Astrocyte of the hippocampus (primary cell): ENCODE measurements at regions not wholly inside any gene's neighbourhood (a gene's known extent, or its start where the extent isn't known, plus 50 kb on each side); places are given as distances from the start of the nearest gene placed in this dataset.
A peak's percentile ranks its signal among the peaks of the same experiment; 100 is the strongest.

ENCODE experiments used
- DNase-seq: peaks from one replicate; pipeline ENCODE4 v3.0.0; 2011; ENCODE audit warnings: low read depth, low spot score

DNA sequence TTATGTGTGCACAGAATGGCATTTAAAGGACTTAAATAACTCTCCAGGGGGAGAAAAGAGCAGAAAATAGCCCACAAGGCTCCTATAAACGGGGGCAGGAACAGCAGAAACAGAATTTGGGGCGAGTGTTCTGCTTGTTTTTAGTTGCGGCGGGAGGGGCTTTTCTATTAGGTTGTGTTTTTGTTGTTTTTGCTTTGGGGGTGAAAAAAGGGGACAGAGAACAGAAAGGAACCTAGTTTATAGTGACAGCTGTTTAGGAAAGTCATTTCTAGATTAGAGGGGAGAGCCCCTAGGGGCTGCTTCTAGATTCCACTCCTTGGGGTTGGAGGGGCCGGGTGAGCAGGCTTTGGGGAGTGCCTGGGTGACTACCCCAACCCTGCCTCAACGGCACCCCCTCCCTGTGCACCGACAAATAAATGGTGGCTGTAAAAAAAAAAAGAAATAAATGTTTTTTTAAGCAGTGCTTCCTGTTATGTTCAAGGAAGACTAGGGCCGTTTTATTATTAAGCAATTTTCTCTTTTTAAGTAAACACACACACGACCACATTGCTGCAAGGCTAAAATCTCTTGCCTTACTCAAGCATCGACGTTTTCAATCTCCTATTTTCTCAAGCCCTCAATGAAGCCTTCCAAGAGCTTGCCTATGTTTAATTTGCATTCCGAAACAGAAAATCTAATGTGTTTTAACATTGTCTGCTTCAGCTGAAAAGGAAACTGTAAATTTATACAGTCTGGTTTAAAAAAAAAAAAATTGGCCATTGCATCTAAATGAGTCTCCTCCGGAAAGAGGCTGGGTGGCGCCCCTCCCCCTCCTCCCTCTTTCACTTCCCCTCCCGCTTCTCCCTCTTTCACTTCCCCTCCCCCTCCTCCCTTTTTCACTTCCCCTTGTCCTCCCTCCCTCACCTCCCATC is 123.3 kb upstream of the TBL1X start:
- peak; percentile 40 for DNase-seq

DNA sequence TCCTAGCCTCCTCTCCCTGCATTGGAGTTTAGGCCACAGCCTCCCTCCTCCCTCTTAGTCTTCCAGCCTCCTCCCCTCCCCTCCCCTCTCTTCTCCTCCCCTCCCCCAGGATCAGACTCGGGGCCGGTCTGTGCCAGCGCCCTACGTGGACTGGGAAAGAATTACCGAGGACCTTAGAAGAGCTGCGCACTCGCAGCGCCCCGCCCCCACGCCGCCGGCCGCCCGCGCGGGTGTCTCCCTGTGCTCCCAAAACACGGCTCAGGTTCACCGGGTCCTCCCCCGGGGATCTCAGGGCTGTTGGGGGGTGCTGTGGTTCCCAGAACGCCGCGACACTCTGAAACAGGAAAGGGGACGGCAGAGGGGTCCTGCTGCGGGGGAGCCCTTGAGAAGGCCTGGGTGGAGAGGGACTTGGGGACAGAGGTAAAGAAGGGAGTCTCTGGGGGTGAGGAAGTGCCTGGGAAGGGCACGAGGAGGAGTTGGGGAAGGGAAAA is 122.3 kb upstream of the TBL1X start:
- DNase-seq = peak; percentile 81

DNA sequence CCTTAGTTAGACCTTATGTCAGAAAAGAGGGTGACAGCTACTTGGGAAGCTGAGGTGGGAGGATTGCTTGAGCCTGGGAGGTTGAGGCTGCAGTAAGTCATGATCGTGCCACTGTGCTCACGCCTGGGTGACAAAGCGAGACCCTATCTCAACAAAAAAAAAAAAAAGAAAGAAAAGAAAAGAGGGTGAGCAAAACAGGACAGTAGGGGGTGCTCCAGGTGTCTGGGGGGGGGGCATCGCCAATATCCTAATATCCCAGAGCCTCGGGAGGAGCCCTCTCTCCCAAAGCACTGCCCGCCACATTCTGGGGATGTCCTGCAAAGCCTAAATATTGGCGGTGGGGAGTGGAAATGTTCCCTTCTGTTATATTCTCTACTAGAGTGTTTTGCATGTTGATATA is 120.9 kb upstream of the TBL1X start:
- DNase-seq = no peak

DNA sequence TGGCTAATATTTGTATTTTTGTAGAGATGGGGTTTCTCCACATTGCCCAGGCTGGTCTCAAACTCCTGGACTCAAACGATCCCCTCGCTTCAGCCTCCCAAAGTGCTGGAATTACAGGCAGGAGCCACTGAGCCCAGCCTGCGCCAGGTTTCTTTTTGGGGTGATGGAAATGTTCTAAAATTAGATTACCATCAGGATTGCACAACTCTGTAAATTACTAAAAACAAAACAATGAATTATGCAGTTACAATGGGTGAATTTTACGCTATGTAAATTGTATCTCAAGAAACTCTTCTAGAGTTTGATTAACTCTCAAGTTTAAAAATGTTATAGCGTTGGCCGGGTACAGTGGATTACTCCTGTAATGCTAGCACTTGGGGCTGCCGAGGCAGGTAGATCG is 118.9 kb upstream of the TBL1X start:
- DNase-seq = no peak

DNA sequence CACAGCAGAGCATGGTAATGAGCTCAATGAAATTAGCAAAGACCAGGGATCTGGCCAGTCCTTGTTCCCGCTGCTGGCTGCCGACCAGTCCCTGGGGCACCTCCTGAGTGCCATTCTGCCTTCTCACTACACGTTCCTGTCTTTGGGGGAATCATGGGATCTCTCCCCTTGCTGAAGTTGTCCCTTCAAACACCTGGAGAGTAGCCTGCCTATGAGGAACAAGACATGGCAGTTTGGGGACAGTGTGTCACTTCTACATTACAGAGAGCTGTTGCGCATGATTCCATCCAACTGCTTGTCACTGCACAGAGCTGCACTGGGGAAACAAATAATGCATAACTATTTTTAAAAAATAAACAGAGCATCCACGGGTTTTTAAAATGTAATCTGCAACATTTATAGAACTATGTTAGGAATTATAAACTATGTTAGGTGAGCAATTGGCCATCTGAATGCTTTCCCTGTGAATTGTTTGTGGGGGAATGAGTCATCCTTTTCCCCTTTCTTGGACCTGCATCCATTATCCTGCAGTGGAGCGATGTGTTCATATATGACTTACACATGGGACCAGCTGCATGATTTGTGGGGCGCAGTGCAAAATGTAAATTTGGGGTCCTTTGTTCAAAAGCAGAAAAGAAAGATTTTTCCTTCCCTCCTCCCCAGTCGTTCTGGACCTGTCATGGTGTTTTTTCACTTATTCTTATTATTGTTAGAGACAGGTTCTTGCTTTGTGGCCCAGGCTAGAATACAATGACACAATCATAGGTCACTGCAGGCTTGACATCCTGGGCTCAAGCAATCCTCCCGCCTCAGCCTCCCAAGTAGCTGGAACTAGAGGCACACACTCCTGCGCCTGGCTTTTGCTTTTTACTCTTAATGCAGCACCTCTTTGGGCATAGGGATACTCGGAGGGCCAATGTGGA is 115.0 kb upstream of the TBL1X start:
- DNase-seq = peak; percentile 53

DNA sequence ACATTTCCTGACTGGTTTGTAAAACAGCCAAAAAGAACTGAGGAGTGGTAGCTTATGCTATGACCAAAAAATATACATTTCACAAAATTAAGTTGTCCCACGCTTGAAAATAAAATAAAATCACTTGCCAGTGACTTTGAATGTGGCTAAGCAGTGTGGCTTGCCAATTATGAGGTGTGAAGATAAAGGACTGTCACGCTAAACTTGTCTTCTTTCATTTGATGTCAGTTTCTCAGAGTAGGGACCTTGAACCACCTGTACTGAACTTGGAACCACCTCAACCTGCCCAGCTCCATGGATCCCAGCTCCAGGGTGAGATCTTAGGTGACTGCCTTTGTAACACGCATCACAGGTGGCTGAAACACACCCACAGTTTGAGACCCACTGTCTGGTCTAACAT is 113.7 kb upstream of the TBL1X start:
- no peak for DNase-seq

DNA sequence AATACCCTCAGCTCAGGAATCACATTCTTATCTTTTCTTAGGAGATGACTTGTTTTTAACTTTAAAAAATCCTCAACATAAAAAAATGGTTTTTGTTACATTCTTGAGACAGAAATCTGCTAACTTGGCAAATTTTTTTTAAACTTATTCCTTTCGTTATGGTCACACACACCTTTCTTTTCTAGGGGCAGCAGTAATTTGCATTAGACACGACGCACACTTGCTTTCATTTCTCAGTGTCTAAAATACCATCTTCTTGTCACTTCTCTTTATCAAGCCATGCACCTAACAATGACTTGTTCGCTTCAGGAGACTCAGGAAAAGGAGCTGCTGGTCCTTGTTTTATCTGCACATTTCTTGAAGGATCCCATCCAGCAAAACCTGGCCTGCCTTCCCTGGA is 112.6 kb upstream of the TBL1X start:
- no peak for DNase-seq

DNA sequence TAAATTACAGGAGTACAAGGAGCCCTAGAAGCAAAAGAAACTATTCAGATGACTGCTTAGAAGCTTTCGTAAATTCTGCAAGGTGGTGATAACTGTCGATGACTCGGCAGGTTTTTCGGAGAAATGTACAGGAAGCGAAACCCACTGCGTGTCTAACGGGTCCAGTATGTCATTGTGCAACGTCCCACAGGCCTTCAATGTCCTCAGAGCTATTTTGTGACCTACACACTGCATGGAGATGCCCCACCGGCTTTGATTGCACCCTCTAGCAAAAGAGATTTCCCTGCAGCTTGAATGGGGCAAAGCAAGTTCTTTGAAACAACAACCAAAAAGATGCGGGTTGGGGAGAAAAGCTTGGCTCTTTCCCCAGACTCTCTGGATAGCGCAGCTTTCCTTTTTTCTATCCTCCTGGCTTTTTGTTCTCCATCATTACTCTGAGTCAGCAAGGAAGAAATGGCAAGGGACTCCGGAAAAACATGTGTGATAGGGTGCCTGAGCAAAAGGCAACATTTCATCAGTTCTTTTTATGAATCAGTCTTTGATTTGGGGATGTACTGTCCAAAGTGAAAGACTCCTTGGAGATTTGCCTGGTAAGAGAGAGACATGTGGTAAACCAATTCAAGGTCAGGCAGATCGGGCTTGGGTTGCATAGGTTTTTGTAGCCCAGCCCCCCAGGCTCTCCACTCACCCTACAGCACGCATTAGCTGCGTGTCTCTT is 112.0 kb upstream of the TBL1X start:
- peak; percentile 49 for DNase-seq

DNA sequence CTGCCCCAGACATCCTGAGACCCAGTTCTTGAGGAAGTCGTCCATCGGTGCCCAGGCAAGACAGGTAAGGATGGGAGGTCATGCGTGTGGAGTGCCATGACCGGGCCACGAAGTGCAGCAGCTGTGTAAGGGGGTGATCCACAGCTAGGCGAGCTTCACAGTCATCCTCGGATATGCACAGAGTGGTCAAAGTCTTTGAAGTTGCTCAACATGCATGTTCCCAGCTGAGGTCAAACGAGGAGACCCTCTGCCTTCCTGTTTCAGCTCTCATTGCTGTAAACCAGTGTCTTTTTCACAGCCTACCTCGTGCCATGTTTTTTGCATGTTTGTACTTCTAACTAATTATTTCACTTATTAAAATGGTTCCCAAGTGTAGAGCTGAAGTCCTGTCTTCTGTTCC is 109.9 kb upstream of the TBL1X start:
- no peak for DNase-seq

DNA sequence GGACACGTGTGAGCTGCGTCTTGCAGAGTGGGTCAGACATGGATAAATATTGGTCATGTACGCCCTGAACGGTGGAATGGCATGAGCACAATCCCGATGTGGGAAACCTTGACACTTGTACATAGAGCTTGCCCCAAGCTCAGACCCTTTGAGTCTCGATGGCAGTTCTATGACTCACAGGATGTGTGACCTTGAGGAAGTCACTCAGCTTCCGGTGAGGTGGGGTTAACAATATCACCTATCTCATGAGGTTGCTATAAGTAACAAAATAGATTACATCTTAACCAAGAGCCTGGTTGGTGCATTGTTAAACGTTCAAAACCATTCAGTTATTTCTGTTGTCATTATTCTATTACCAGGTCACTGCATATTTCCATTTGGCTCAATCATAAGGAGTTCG is 109.1 kb upstream of the TBL1X start:
- no peak for DNase-seq

DNA sequence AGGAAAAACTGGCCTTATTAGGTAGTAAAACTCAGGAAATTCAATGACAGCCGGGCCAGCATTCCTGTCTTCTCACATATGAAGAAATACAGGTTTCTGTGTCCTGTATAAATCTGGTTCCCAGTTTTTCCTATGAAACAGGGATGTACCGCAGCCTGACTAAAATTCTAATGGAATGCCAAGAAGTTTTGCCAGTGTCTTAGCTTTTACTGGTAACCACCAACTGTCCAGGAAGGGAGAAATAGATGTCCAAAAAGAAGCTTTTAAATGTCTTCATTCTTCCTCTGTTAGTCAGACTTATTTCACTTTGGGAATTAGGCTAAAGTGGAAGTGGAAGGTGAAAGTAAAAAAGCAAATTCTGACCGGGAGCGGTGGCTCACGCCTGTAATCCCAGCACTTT is 108.0 kb upstream of the TBL1X start:
- DNase-seq = no peak

DNA sequence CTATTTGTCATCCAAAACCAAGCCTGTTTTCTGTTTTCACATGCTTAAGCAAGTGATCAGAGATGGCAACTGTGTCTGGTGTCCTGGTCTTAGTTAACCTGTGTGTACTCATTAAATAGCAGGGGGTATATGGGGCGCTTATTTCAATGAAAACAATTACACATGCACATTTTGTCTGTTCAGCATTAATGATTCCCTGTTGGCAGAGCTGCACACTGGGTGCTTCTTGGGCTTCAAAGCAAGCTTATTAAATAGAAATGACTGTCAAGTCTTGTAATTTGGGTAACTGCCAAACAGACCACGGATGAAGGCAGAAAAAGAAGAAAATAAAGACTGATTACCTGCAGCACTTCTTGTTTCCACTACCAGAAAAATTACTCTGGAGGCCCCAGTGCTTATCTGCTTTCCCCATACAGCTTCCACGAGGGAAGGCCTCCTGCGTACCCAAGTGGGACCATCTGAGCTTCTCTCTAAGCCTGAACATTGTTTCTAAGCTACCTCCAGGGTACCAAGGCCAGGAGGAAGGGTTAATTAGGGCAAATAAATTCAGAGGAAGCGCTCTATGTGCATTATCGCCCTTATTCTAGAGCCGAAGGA is 107.2 kb upstream of the TBL1X start:
- no peak for DNase-seq

DNA sequence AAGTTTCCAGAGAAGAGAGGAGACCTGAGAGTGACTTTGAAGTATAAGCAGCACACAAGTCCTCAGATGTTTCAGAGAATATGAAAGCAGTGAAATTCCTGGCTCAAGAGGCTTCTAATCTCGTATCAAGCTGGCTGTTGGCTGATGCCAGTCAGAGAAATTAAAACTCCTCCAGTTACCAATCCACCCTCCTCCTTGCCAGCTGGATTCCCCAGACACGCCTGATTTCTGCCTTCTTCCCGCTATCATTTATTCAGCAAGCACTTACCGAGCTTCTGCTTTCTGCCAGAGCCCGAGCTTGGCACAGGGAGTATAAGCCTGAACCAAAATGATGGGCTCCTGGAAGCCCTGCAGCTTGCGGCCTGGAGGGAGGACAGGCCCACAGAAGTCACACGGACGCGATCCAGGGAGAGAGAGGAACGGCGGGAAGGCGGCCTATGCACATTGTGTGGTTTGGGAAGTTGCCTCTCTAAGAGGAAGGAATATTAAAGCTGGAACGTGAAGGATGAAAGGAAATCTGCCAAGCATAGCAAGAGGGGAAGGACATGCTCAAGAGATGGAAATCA is 102.4 kb upstream of the TBL1X start:
- no peak for DNase-seq

DNA sequence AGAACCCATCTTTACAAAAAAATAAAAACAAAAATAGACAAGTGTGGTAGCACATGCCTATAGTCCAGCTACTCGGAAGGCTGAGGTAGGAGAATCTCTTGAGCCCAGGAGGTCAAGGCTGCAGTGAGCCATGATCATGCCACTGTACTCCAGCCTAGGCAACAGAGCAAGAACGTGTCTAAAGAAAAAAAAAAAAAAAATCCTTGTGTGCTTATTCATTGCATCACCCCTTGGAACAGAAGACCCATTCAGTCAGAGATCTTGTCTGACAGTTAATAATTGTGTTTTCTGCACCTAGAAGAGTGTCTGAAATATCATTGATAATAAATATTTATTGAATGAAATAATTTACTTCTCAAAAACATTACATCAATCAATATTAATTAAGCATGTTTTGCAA is 97.4 kb upstream of the TBL1X start:
- no peak for DNase-seq

DNA sequence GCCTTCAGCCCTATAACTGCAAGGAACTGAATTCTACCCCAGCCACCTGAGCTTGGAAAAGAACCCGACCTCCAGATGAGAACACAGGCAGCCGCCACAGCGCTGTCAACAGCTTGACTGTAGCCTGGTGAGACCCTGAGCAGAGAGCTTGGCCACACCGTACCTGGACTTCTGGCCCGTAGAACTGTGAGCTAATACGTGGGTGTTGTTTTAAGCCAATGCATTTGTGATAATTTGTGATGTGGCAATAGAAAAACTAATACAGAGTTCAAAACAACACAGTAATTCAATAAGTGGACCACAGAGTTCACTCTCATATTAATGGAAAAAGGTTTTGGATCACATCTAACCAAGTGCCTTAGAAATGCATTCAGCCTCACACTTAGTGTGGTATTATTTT is 96.6 kb upstream of the TBL1X start:
- DNase-seq = no peak

DNA sequence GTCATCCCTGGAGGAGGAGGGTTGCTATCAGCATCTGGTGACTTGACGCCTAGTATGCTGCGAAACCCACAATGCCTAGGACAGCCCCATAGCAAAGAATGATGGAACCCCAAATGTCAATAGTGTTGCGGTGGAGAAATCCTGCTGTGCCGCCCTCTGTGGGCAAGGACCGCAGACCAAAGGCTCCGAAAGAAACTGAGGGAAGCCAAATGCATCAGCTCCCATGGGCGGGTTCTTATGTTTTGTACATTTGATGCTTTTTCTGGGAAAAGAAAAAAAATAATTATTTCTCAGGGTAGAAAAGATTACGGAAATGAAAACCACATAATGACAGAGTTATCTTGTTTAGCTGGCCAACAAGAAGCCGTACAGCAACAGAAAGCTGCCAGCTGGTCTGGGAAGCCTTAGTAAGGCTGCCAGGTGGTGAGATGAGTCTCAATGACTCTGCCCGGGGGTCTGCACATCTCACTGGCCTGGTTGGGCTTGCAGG is 95.0 kb upstream of the TBL1X start:
- peak; percentile 17 for DNase-seq

DNA sequence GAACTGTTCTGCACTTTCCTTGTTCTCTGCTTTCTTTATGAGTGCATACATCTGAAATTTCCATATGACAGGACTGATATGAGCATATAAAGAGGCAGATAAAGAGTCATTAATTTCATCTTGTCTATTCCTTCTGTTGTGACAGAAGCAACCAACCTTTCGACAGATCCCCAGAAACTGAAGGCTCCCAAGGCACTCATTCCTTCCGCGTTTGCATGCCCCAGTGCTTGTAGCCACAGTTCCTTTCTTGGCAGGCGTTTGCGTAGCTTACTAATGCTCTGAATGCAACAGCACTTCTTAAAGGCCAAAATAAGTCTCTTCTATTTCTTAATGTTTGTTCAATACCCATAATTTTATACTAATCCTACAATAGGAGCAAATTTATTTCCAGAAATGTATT is 94.0 kb upstream of the TBL1X start:
- DNase-seq = peak; percentile 69

DNA sequence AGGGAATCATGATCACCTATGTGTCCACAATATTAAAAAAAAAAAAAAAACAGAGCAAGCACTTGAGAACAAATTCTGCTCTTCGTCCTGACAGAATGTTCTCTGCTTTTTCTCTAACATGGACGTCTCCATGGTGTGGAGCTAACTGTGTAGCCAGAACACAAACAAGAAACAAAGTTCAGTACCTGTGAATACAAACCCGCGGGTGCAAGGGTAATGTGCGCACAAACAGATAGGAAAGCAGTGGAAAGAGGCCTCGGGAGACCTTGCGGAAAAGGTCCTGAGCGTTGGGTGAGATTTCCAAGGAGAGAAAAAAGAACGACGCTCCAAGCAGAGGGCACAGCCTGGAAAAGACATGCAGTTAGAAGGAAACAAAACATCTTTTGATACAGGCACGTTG is 92.0 kb upstream of the TBL1X start:
- no peak for DNase-seq

DNA sequence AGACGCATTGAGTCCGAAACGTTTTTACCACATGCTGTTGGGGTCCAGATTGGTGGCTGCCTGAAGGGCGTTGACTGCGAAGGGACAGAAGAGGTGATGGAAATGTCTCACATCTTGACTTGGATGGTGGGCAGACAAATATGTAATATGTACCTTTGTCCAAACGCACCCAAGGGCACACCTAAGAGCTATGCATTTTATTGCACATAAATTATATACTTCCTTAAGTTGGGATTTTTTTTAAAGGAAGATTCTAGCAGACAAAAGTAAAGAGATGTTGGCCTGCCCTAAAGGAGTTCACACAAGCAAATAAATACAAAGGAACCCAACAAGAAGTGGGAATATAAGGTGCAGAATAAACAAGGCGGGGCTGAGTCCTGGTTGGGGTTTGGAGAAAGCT is 91.1 kb upstream of the TBL1X start:
- no peak for DNase-seq

DNA sequence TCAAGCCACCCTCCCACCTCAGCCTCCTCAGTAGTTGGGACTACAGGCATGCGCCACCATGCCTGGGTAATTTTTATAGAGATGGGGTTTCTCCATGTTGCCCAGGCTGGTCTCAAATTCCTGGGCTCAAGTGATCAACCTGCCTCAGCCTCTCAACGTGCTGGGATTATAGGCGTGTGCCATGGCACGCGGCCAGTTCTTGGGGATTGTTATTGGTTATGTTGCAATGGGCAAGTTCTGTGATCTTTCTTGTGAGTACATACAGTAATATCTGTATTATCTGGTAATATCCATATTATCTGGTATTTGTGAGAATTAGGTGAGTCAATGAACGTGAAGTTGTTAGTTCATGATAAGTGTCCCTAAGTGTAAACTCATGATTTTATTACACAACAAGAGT is 90.3 kb upstream of the TBL1X start:
- no peak for DNase-seq

DNA sequence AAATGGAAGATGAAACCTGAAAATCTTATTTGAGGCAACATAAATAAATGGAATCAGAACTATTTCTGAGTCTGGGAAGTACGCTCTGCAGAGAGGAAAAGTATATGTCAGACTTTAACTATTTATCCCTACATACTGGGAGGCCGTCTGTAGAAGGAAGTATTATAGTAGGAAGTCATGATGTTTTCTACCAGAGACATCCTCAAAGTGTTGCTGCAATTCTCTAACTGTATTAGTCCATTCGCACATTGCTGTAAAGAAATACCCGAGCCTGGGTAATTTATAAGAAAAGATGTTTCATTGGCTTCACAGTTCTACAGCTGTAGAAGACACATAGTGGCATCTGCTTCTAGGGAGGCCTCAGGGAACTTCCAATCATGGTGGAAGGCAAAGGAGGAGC is 88.7 kb upstream of the TBL1X start:
- no peak for DNase-seq
